ENCODE measurements at regions not wholly inside any gene's neighbourhood (a gene's known extent, or its start where the extent isn't known, plus 50 kb on each side); places are given as distances from the start of the nearest gene placed in this dataset.
A peak's percentile ranks its signal among the peaks of the same experiment; 100 is the strongest.

DNA sequence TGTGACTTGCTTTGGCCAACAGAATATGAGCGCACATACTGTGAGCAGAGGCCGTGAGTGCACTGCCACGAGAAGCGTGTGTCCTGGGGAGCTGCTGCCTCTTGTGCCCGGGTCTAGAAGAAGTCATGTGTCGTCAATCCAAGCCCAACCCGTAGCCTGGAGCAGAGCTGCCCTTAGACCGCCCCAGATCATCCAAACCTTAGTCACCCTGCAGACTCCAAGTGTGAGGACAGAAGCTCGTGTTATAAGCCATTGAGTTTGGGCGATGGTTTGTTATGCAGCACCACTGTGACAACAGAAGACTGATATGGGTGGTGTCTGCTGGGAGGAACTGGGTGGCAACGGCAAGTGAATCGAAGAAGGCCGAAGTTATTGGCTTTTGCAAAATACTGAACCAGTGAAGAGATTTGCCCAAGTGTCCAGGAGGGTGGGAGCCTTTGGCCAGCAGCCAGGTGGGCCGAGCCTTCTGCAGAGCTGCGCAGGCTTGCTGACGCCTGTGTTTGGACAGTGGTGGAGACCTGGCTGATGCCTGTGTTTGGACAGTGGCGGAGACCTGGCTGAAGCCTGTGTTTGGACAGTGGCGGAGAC, 101.3 kb upstream of the SULF2 start (continued):
- TF ChIP-seq, protein P1, sequence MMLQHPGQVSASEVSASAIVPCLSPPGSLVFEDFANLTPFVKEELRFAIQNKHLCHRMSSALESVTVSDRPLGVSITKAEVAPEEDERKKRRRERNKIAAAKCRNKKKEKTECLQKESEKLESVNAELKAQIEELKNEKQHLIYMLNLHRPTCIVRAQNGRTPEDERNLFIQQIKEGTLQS (CRISPR knock-in tag; IDR thresholded peaks at IDR 0.05): no peak
- TF ChIP-seq NFYC (CRISPR knock-in tag; IDR thresholded peaks at IDR 0.05) (no peak), NFE2 (CRISPR knock-in tag; IDR thresholded peaks at IDR 0.05) (no peak), SIN3B (IDR thresholded peaks at IDR 0.05; ENCODE audit: low read length) (no peak), TBP (CRISPR knock-in tag; IDR thresholded peaks at IDR 0.05) (no peak), ZC3H4 (CRISPR knock-in tag; IDR thresholded peaks at IDR 0.05; ENCODE audit: borderline replicate concordance) (no peak), EED (CRISPR knock-in tag; IDR thresholded peaks at IDR 0.05) (0 out of 2 replicates have a peak, but pooled peaks have one; percentile 13), ZKSCAN5 (CRISPR knock-in tag; IDR thresholded peaks at IDR 0.05) (no peak), ZBTB21 (CRISPR knock-in tag; IDR thresholded peaks at IDR 0.05) (no peak), ONECUT2 (CRISPR knock-in tag; IDR thresholded peaks at IDR 0.05) (no peak), SP1 (IDR thresholded peaks at IDR 0.05) (no peak), SP1 (CRISPR knock-in tag; IDR thresholded peaks at IDR 0.05) (no peak), ZNF841 (CRISPR knock-in tag; IDR thresholded peaks at IDR 0.05; ENCODE audit: borderline replicate concordance) (no peak), ZNF552 (CRISPR knock-in tag; IDR thresholded peaks at IDR 0.05; ENCODE audit: borderline replicate concordance) (no peak)
- TF ChIP-seq, protein P2, sequence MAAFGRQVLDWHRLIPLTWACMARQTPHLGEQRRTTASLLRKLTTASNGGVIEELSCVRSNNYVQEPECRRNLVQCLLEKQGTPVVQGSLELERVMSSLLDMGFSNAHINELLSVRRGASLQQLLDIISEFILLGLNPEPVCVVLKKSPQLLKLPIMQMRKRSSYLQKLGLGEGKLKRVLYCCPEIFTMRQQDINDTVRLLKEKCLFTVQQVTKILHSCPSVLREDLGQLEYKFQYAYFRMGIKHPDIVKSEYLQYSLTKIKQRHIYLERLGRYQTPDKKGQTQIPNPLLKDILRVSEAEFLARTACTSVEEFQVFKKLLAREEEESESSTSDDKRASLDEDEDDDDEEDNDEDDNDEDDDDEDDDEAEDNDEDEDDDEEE (CRISPR knock-in tag; IDR thresholded peaks at IDR 0.05): no peak; the same call in 1 of the 2 replicates
- TF ChIP-seq, protein P3, sequence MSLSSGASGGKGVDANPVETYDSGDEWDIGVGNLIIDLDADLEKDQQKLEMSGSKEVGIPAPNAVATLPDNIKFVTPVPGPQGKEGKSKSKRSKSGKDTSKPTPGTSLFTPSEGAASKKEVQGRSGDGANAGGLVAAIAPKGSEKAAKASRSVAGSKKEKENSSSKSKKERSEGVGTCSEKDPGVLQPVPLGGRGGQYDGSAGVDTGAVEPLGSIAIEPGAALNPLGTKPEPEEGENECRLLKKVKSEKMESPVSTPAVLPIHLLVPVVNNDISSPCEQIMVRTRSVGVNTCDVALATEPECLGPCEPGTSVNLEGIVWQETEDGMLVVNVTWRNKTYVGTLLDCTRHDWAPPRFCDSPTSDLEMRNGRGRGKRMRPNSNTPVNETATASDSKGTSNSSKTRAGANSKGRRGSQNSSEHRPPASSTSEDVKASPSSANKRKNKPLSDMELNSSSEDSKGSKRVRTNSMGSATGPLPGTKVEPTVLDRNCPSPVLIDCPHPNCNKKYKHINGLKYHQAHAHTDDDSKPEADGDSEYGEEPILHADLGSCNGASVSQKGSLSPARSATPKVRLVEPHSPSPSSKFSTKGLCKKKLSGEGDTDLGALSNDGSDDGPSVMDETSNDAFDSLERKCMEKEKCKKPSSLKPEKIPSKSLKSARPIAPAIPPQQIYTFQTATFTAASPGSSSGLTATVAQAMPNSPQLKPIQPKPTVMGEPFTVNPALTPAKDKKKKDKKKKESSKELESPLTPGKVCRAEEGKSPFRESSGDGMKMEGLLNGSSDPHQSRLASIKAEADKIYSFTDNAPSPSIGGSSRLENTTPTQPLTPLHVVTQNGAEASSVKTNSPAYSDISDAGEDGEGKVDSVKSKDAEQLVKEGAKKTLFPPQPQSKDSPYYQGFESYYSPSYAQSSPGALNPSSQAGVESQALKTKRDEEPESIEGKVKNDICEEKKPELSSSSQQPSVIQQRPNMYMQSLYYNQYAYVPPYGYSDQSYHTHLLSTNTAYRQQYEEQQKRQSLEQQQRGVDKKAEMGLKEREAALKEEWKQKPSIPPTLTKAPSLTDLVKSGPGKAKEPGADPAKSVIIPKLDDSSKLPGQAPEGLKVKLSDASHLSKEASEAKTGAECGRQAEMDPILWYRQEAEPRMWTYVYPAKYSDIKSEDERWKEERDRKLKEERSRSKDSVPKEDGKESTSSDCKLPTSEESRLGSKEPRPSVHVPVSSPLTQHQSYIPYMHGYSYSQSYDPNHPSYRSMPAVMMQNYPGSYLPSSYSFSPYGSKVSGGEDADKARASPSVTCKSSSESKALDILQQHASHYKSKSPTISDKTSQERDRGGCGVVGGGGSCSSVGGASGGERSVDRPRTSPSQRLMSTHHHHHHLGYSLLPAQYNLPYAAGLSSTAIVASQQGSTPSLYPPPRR (CRISPR knock-in tag; IDR thresholded peaks at IDR 0.05; ENCODE audit: borderline replicate concordance): no peak
- TF ChIP-seq, protein P4, sequence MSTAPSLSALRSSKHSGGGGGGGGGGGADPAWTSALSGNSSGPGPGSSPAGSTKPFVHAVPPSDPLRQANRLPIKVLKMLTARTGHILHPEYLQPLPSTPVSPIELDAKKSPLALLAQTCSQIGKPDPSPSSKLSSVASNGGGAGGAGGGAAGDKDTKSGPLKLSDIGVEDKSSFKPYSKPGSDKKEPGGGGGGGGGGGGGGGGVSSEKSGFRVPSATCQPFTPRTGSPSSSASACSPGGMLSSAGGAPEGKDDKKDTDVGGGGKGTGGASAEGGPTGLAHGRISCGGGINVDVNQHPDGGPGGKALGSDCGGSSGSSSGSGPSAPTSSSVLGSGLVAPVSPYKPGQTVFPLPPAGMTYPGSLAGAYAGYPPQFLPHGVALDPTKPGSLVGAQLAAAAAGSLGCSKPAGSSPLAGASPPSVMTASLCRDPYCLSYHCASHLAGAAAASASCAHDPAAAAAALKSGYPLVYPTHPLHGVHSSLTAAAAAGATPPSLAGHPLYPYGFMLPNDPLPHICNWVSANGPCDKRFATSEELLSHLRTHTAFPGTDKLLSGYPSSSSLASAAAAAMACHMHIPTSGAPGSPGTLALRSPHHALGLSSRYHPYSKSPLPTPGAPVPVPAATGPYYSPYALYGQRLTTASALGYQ (CRISPR knock-in tag; IDR thresholded peaks at IDR 0.05): no peak
- TF ChIP-seq, protein P5, sequence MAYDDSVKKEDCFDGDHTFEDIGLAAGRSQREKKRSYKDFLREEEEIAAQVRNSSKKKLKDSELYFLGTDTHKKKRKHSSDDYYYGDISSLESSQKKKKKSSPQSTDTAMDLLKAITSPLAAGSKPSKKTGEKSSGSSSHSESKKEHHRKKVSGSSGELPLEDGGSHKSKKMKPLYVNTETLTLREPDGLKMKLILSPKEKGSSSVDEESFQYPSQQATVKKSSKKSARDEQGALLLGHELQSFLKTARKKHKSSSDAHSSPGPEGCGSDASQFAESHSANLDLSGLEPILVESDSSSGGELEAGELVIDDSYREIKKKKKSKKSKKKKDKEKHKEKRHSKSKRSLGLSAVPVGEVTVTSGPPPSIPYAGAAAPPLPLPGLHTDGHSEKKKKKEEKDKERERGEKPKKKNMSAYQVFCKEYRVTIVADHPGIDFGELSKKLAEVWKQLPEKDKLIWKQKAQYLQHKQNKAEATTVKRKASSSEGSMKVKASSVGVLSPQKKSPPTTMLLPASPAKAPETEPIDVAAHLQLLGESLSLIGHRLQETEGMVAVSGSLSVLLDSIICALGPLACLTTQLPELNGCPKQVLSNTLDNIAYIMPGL (CRISPR knock-in tag; IDR thresholded peaks at IDR 0.05; ENCODE audit: borderline replicate concordance in 1 of 2, low read depth in 1 of 2): peak in 1 of 2 experiments; percentile 10; a peak in 1 of 4 replicates
- TF ChIP-seq, protein P6, sequence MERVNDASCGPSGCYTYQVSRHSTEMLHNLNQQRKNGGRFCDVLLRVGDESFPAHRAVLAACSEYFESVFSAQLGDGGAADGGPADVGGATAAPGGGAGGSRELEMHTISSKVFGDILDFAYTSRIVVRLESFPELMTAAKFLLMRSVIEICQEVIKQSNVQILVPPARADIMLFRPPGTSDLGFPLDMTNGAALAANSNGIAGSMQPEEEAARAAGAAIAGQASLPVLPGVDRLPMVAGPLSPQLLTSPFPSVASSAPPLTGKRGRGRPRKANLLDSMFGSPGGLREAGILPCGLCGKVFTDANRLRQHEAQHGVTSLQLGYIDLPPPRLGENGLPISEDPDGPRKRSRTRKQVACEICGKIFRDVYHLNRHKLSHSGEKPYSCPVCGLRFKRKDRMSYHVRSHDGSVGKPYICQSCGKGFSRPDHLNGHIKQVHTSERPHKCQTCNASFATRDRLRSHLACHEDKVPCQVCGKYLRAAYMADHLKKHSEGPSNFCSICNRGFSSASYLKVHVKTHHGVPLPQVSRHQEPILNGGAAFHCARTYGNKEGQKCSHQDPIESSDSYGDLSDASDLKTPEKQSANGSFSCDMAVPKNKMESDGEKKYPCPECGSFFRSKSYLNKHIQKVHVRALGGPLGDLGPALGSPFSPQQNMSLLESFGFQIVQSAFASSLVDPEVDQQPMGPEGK (CRISPR knock-in tag; IDR thresholded peaks at IDR 0.05): no peak; the same call in 1 of the 2 replicates
